ENCODE measurements at regions not wholly inside any gene's neighbourhood (a gene's known extent, or its start where the extent isn't known, plus 50 kb on each side); places are given as distances from the start of the nearest gene placed in this dataset.
"Not testable (repeated sequence)": the region's sequence is repeated elsewhere in the genome, so short reads cannot be mapped to it uniquely, and the experiment has no call there.

- ChIA-PET POLR2A (no interaction called here), CTCF (no interaction called here)
- TF ChIP-seq CTCF (IDR thresholded peaks at IDR 0.05; ENCODE audit: unreplicated experiment), result no peak
- DNase-seq (ENCODE audit: unreplicated experiment), result no peak
- intact Hi-C loops (cut with micrococcal nuclease), result no loop called here
- H3K27ac Mint-ChIP-seq (ENCODE audit: low read depth, unreplicated experiment), result no peak overlapping the region
- H3K4me1 Mint-ChIP-seq (ENCODE audit: insufficient read depth, unreplicated experiment), result no peaks in the 10 kb centered on the region
- H3K4me3 Mint-ChIP-seq (ENCODE audit: unreplicated experiment), result no peak overlapping the region
- no peaks in the 10 kb centered on the region for H3K9me3 Mint-ChIP-seq (ENCODE audit: unreplicated experiment)
- H3K27me3 Mint-ChIP-seq (ENCODE audit: insufficient read depth, unreplicated experiment), result peaks cover 90% of the 10 kb centered on the region
- no TSS peak for BruUV-seq (replicated peaks)
- H3K36me3 Mint-ChIP-seq (ENCODE audit: insufficient read depth, unreplicated experiment), result no peaks in the 10 kb centered on the region
Measured at GRCh38 chr7:115802415-115802814, 228.1 kb downstream of the TFEC start.

- no TSS peak for BruUV-seq (replicated peaks)
- Mint-ChIP-seq H3K4me3 (ENCODE audit: unreplicated experiment) (no peak overlapping the region), H3K4me1 (ENCODE audit: insufficient read depth, unreplicated experiment) (no peaks in the 10 kb centered on the region), H3K36me3 (ENCODE audit: insufficient read depth, unreplicated experiment) (no peaks in the 10 kb centered on the region), H3K27me3 (ENCODE audit: insufficient read depth, unreplicated experiment) (peaks cover 82% of the 10 kb centered on the region), H3K9me3 (ENCODE audit: unreplicated experiment) (no peaks in the 10 kb centered on the region), H3K27ac (ENCODE audit: low read depth, unreplicated experiment) (no peak overlapping the region)
- POLR2A ChIA-PET, result interaction anchor here (0.5 kb wide), 1 partner anchor 1404 kb away, joined by 3 read pairs; no protein-coding TSS in a partner anchor
- no peak for TF ChIP-seq CTCF (IDR thresholded peaks at IDR 0.05; ENCODE audit: unreplicated experiment)
- CTCF ChIA-PET, result no interaction called here
- intact Hi-C loops (cut with micrococcal nuclease), result no loop called here
- DNase-seq (ENCODE audit: unreplicated experiment), result no peak
Measured at GRCh38 chr7:115799430-115799829, 231.1 kb downstream of the TFEC start.

GRCh38 chr7:115793958-115794702 is 236.4 kb downstream of the TFEC start:
- intact Hi-C loops (cut with micrococcal nuclease), result no loop called here
- H3K27me3 Mint-ChIP-seq (ENCODE audit: insufficient read depth, unreplicated experiment), result peaks cover 52% of the 10 kb centered on the region
- H3K36me3 Mint-ChIP-seq (ENCODE audit: insufficient read depth, unreplicated experiment), result no peaks in the 10 kb centered on the region
- no peaks in the 10 kb centered on the region for H3K9me3 Mint-ChIP-seq (ENCODE audit: unreplicated experiment)
- BruUV-seq (replicated peaks), result no TSS peak
- CTCF ChIA-PET, result no interaction called here
- POLR2A ChIA-PET, result interaction anchor here (0.6 kb wide), 1 partner anchor 1602 kb away, joined by 3 read pairs; no protein-coding TSS in a partner anchor
- H3K27ac Mint-ChIP-seq (ENCODE audit: low read depth, unreplicated experiment), result no peak overlapping the region
- no peaks in the 10 kb centered on the region for H3K4me1 Mint-ChIP-seq (ENCODE audit: insufficient read depth, unreplicated experiment)
- TF ChIP-seq CTCF (IDR thresholded peaks at IDR 0.05; ENCODE audit: unreplicated experiment), result no peak
- no peak overlapping the region for H3K4me3 Mint-ChIP-seq (ENCODE audit: unreplicated experiment)
- DNase-seq (ENCODE audit: unreplicated experiment), result no peak

GRCh38 chr7:115789901-115790300 is 240.7 kb downstream of the TFEC start:
- H3K36me3 Mint-ChIP-seq (ENCODE audit: insufficient read depth, unreplicated experiment), result no peaks in the 10 kb centered on the region
- H3K27ac Mint-ChIP-seq (ENCODE audit: low read depth, unreplicated experiment), result no peak overlapping the region
- TF ChIP-seq CTCF (IDR thresholded peaks at IDR 0.05; ENCODE audit: unreplicated experiment), result no peak
- H3K4me1 Mint-ChIP-seq (ENCODE audit: insufficient read depth, unreplicated experiment), result no peaks in the 10 kb centered on the region
- no peak overlapping the region for H3K4me3 Mint-ChIP-seq (ENCODE audit: unreplicated experiment)
- no peaks in the 10 kb centered on the region for H3K9me3 Mint-ChIP-seq (ENCODE audit: unreplicated experiment)
- ChIA-PET CTCF (no interaction called here), POLR2A (no interaction called here)
- intact Hi-C loops (cut with micrococcal nuclease), result no loop called here
- peaks cover 57% of the 10 kb centered on the region for H3K27me3 Mint-ChIP-seq (ENCODE audit: insufficient read depth, unreplicated experiment)
- BruUV-seq (replicated peaks), result no TSS peak
- no peak for DNase-seq (ENCODE audit: unreplicated experiment)

- H3K36me3 Mint-ChIP-seq (ENCODE audit: insufficient read depth, unreplicated experiment); CTCF ChIA-PET; intact Hi-C loops (cut with micrococcal nuclease); H3K4me1 Mint-ChIP-seq (ENCODE audit: insufficient read depth, unreplicated experiment); H3K9me3 Mint-ChIP-seq (ENCODE audit: unreplicated experiment); DNase-seq (ENCODE audit: unreplicated experiment); H3K27ac Mint-ChIP-seq (ENCODE audit: low read depth, unreplicated experiment); BruUV-seq (replicated peaks); H3K4me3 Mint-ChIP-seq (ENCODE audit: unreplicated experiment): not testable (repeated sequence)
- POLR2A ChIA-PET, result interaction anchor here (0.7 kb wide), 1 partner anchor 67 kb away, joined by 3 read pairs; no protein-coding TSS in a partner anchor
- peaks cover 60% of the 10 kb centered on the region for H3K27me3 Mint-ChIP-seq (ENCODE audit: insufficient read depth, unreplicated experiment)
Measured at GRCh38 chr7:115789473-115789872, 241.1 kb downstream of the TFEC start.
